Body of pancreas (tissue), 4 donors: ENCODE measurements at regions not wholly inside any gene's neighbourhood (a gene's known extent, or its start where the extent isn't known, plus 50 kb on each side); places are given as distances from the start of the nearest gene placed in this dataset.

Experiments
- ATAC-seq: fragments of 150-250 bp; one replicate; pipeline ENCODE4 v1.9.1; 2016
- DNase-seq, 4 donors: peaks; one replicate each; pipeline ENCODE4 v3.0.0-alpha.2; 2019
- H3K27ac ChIP-seq, 4 donors: fragments of 200-600 bp; sonication (generic); 1 replicate in 3 of 4; 2 replicates in 1 of 4; pipeline versions ENCODE4 v1.5.1 to v1.6.1; 2016 to 2019; ENCODE audit warnings: mild to moderate bottlenecking in 1 of 4, mixed read lengths in 1 of 4, moderate library complexity in 1 of 4
- H3K27me3 ChIP-seq, 2 donors: fragments of 200-600 bp; sonication (generic); one replicate each; pipeline ENCODE4 v1.6.0; 2016; ENCODE audit warnings: mild to moderate bottlenecking in 1 of 2
- H3K36me3 ChIP-seq, 2 donors: fragments of 200-600 bp; sonication (generic); replicated peaks in 1 of 2; 2 replicates each; pipeline ENCODE4 v1.5.1; 2016; ENCODE audit warnings: low read depth in 2 of 2; ENCODE audit not compliant: insufficient read depth in 1 of 2
- H3K4me1 ChIP-seq: fragments of 200-600 bp; sonication (generic); one replicate; pipeline ENCODE4 v1.6.0; 2016
- H3K4me3 ChIP-seq, 2 donors: fragments of 200-600 bp; sonication (generic); 1 replicate in 1 of 2; 2 replicates in 1 of 2; pipeline ENCODE4 v1.5.1; 2016 to 2019
- H3K9me3 ChIP-seq, 3 donors: fragments of 200-600 bp; sonication (generic); 1 replicate in 2 of 3; 2 replicates in 1 of 3; pipeline ENCODE4 v1.5.1; 2016
- CTCF ChIP-seq, 7 experiments: fragments of 450-650 bp in 4 of 7; fragments of 200-600 bp in 3 of 7; sonication (generic) in 3 of 7; IDR thresholded peaks; one replicate each; pipeline ENCODE4 v1.5.1; 2016 to 2019; ENCODE audit warnings: antibody characterized with exemption in 7 of 7
- POLR2A ChIP-seq, 3 donors: fragments of 450-650 bp; IDR thresholded peaks; one replicate each; pipeline ENCODE4 v1.6.1; 2016; ENCODE audit warnings: antibody characterized with exemption in 3 of 3, mild to moderate bottlenecking in 2 of 3
- WGBS, 2 donors: methylation state at CpG; one replicate each; pipeline ENCODE4 v1.1.5; 2017; 5-methylcytosine and 5-hydroxymethylcytosine counted together
- intact Hi-C: fragments of 100-400 bp; cut with DNase I; formaldehyde crosslinking; loops from one replicate; pipeline ENCODE4 v1.15.1; 2023

- H3K27me3 ChIP-seq = no peaks in the 10 kb centered on the region
- peaks cover 9% of the 10 kb centered on the region for H3K4me1 ChIP-seq
- no peaks in the 10 kb centered on the region for H3K36me3 ChIP-seq
- intact Hi-C loops = loop anchor here (10.0 kb wide), 1 partner anchor 178 kb away; no protein-coding TSS in a partner anchor
- no peak overlapping the region for H3K27ac ChIP-seq
- H3K9me3 ChIP-seq = no peaks in the 10 kb centered on the region
- DNase-seq (no peak), ATAC-seq (no peak)
- TF ChIP-seq CTCF (IDR thresholded peaks at IDR 0.05) (no peak), POLR2A (IDR thresholded peaks at IDR 0.05) (no peak)
- no peak overlapping the region for H3K4me3 ChIP-seq
These were observed 130.3 kb upstream of the BMP2 start for GRCh38 chr20:6637160-6637579.

- Histone ChIP-seq H3K4me1 (peaks cover 9% of the 10 kb centered on the region), H3K27ac (no peak overlapping the region), H3K36me3 (no peaks in the 10 kb centered on the region), H3K9me3 (no peaks in the 10 kb centered on the region), H3K4me3 (no peak overlapping the region), H3K27me3 (no peaks in the 10 kb centered on the region)
- peak; percentile 39 to 74 (median 56) for DNase-seq
- intact Hi-C loops = loop anchor here (10.0 kb wide), 1 partner anchor 178 kb away; no protein-coding TSS in a partner anchor
- 15 to 27% methylated on average over 8 of the region's 8 CpGs for WGBS, 2 donors
- TF ChIP-seq CTCF (IDR thresholded peaks at IDR 0.05) = peak; percentile 42 to 89 (median 76)
- TF ChIP-seq POLR2A (IDR thresholded peaks at IDR 0.05) = no peak
- ATAC-seq = peak; percentile 97
These were observed 131.0 kb upstream of the BMP2 start for GRCh38 chr20:6636209-6637159.

- ATAC-seq (no peak), DNase-seq (no peak)
- Histone ChIP-seq H3K27ac (no peak overlapping the region), H3K4me3 (no peak overlapping the region), H3K27me3 (no peaks in the 10 kb centered on the region), H3K4me1 (peaks cover 9% of the 10 kb centered on the region), H3K9me3 (no peaks in the 10 kb centered on the region), H3K36me3 (no peaks in the 10 kb centered on the region)
- WGBS, 2 donors = 57 to 67% methylated on average over 1 of the region's 1 CpG
- TF ChIP-seq CTCF (IDR thresholded peaks at IDR 0.05) = no peak
- TF ChIP-seq POLR2A (IDR thresholded peaks at IDR 0.05) = no peak
- intact Hi-C loops = loop anchor here (10.0 kb wide), 1 partner anchor 180 kb away; no protein-coding TSS in a partner anchor
These were observed 132.3 kb upstream of the BMP2 start for GRCh38 chr20:6635034-6635736.

- Histone ChIP-seq H3K4me3 (no peak overlapping the region), H3K27me3 (no peaks in the 10 kb centered on the region), H3K27ac (no peak overlapping the region), H3K9me3 (no peaks in the 10 kb centered on the region), H3K36me3 (no peaks in the 10 kb centered on the region), H3K4me1 (peaks cover 9% of the 10 kb centered on the region)
- intact Hi-C loops = loop anchor here (10.0 kb wide), 1 partner anchor 183 kb away; no protein-coding TSS in a partner anchor
- 44 to 57% methylated on average over 4 of the region's 4 CpGs for WGBS, 2 donors
- TF ChIP-seq POLR2A (IDR thresholded peaks at IDR 0.05) = no peak
- no peak for TF ChIP-seq CTCF (IDR thresholded peaks at IDR 0.05)
- ATAC-seq (no peak), DNase-seq (peak in 3 of 4 donors; percentile 11 to 31 (median 26))
These were observed 135.3 kb upstream of the BMP2 start for GRCh38 chr20:6632187-6632586.
